GM13976 (cell line): ENCODE measurements at regions not wholly inside any gene's neighbourhood (a gene's known extent, or its start where the extent isn't known, plus 50 kb on each side); places are given as distances from the start of the nearest gene placed in this dataset.

Source experiments
- DNase-seq: peaks from one replicate; pipeline ENCODE4 v3.0.0; 2012; ENCODE audit warnings: low spot score
- CTCF ChIP-seq: IDR thresholded peaks from 2 replicates; pipeline ENCODE4 v1.5.1; 2012; ENCODE audit warnings: borderline replicate concordance, mild to moderate bottlenecking; ENCODE audit not compliant: insufficient read depth; ENCODE audit errors: extremely low read depth, missing control alignments, control extremely low read depth
- in situ Hi-C: fragments of 300-500 bp; cut with MboI; formaldehyde crosslinking; loops from one replicate; pipeline ENCODE4 v1.12.0; 2022; ENCODE audit warnings: low sequenced_read_pairs, mixed read lengths, inconsistent platforms; ENCODE audit not compliant: unreplicated experiment

- DNase-seq: no peak
- TF ChIP-seq CTCF: no peak
- in situ Hi-C loops: no loop called here
These were observed 196.2 kb upstream of the ALG10 start for GRCh38 chr12:33825986-33826602.

- TF ChIP-seq CTCF: no peak
- DNase-seq: no peak
- in situ Hi-C loops: no loop called here
These were observed 194.0 kb upstream of the ALG10 start for GRCh38 chr12:33828326-33828725.

- in situ Hi-C loops: no loop called here
- no peak for TF ChIP-seq CTCF
- no peak for DNase-seq
These were observed 192.2 kb upstream of the ALG10 start for GRCh38 chr12:33830070-33830469.

- in situ Hi-C loops: no loop called here
- no peak for TF ChIP-seq CTCF
- DNase-seq: no peak
These were observed 189.4 kb upstream of the ALG10 start for GRCh38 chr12:33832900-33833299.

GRCh38 chr12:33834672-33835071 is 187.6 kb upstream of the ALG10 start:
- TF ChIP-seq CTCF: no peak
- in situ Hi-C loops: no loop called here
- no peak for DNase-seq

GRCh38 chr12:33876618-33877017 is 145.7 kb upstream of the ALG10 start:
- TF ChIP-seq CTCF: no peak
- DNase-seq: no peak
- in situ Hi-C loops: no loop called here
